GM10847 (cell line): ENCODE measurements at regions not wholly inside any gene's neighbourhood (a gene's known extent, or its start where the extent isn't known, plus 50 kb on each side); places are given as distances from the start of the nearest gene placed in this dataset.

Experiments used
- POLR2A ChIP-seq: IDR thresholded peaks from 2 replicates; pipeline ENCODE4 v1.6.1; 2011; ENCODE audit not compliant: insufficient read length; ENCODE audit errors: extremely low read depth

- TF ChIP-seq POLR2A = no peak
Measured at GRCh38 chr21:34004013-34004938, 69.1 kb upstream of the MRPS6 start.

- no peak for TF ChIP-seq POLR2A
Measured at GRCh38 chr21:34003428-34003827, 70.0 kb upstream of the MRPS6 start.

- TF ChIP-seq POLR2A = no peak
Measured at GRCh38 chr21:34000375-34000774, 73.0 kb upstream of the MRPS6 start.

DNA sequence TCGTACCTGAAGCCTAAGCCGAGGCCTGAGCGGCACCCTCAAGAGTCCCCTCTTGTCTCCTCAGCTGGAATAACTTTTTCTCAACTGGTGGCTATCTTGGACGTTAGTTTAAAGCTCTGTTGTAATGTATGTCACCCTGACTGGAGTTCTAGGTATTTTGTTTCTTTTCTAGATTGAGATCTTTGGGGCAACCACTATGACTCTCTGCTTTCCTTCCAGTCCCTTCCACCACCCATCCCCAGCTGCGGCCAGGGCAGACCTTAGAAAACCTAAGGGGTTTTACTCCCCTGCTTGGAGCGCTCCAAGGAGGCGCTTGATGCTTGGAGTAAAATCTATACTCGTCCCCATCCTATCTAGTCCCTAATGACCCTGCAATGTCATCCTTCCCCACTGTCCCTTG, 74.6 kb upstream of the MRPS6 start:
- no peak for TF ChIP-seq POLR2A

DNA sequence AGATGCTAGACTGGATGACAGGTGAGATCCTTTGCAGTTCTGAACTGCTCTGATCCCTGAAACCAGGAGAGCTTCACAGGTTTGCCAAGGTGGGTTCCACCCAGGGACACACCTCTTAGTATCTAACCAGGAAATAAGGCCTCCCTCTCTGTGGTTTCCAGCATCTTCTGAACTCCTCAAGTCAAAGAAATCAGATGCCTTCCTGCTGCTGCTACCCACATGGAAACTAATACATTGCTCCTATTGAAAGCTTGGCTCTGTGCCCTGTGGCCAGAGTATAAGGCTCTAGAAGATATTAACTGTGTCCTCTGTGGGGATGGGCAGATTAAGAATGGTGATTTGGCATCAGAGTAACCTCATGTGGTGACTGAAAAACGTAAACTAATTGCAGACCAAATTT, 75.0 kb upstream of the MRPS6 start:
- TF ChIP-seq POLR2A = no peak

GRCh38 chr21:33997436-33997835, 75.9 kb upstream of the MRPS6 start:
- TF ChIP-seq POLR2A = no peak

DNA sequence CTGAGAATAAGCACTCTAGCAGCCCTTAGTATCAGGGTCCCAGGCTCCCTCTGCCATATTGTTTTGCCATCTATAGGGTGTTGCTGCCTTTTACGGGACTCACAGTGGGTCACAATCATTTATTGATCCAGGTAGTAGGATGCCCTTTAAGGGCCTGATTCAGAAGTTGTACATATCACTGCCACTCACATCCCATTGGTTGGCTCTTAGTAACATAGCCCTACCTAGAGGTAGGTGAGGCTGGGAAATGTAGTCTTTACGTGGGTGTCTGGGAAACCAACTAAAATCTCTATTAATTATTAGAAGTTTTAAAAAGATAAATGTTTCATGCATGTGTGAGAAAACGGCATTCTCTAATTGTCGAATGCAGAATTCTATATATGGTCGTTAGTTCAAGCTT, 78.8 kb upstream of the ATP5PO start:
- no peak for TF ChIP-seq POLR2A

- TF ChIP-seq POLR2A = no peak
Measured at GRCh38 chr21:33993286-33994231, 78.0 kb upstream of the ATP5PO start.

- no peak for TF ChIP-seq POLR2A
Measured at GRCh38 chr21:33991133-33991532, 75.5 kb upstream of the ATP5PO start.

GRCh38 chr21:33989440-33989839, 73.8 kb upstream of the ATP5PO start:
- no peak for TF ChIP-seq POLR2A

GRCh38 chr21:33988237-33989017, 72.8 kb upstream of the ATP5PO start:
- no peak for TF ChIP-seq POLR2A

DNA sequence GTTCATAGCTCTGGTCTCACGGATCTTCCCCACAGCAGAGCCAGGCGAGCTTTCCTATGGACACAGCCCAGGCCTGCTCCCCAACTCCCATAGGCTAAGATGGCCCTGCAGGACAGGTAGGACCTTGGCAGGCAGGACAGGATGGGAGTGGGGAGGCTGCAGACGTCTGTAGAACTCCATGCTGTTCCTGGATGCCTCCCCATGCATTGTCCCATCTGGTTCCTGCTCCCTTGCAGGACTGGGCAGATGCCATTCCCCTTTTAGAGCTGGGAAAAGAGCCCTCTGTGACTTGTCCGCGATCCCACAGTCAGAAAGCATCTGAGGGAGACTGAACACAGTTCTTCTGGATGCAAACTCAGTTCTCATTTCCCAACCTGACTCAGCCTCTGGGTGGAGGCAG, 71.9 kb upstream of the ATP5PO start:
- TF ChIP-seq POLR2A = no peak

GRCh38 chr21:33985117-33986050, 69.8 kb upstream of the ATP5PO start:
- no peak for TF ChIP-seq POLR2A

- no peak for TF ChIP-seq POLR2A
Measured at GRCh38 chr21:33984021-33984481, 68.4 kb upstream of the ATP5PO start.
